HS-27A (cell line): ENCODE measurements at regions not wholly inside any gene's neighbourhood (a gene's known extent, or its start where the extent isn't known, plus 50 kb on each side); places are given as distances from the start of the nearest gene placed in this dataset.
"Not testable (repeated sequence)": the region's sequence is repeated elsewhere in the genome, so short reads cannot be mapped to it uniquely, and the experiment has no call there.

Experiments
- DNase-seq: peaks from one replicate; pipeline ENCODE4 v3.0.0-alpha.2; 2012; ENCODE audit warnings: low read depth, missing footprints

- no peak for DNase-seq
Observed at GRCh38 chr5:39696672-39697398, 272.1 kb upstream of the DAB2 start.

- DNase-seq: no peak
Observed at GRCh38 chr5:39691993-39692392, 267.2 kb upstream of the DAB2 start.

GRCh38 chr5:39691136-39691535 is 266.4 kb upstream of the DAB2 start:
- DNase-seq: no peak

- DNase-seq: no peak
Observed at GRCh38 chr5:39689919-39690318, 265.1 kb upstream of the DAB2 start.

- DNase-seq: not testable (repeated sequence)
Observed at GRCh38 chr5:39687924-39688323, 263.1 kb upstream of the DAB2 start.

- DNase-seq: no peak
Observed at GRCh38 chr5:39680213-39680612, 255.4 kb upstream of the DAB2 start.

GRCh38 chr5:39678534-39678933 is 253.8 kb upstream of the DAB2 start:
- no peak for DNase-seq

- DNase-seq: no peak
Observed at GRCh38 chr5:39675676-39676075, 250.9 kb upstream of the DAB2 start.

GRCh38 chr5:39674209-39675082 is 249.7 kb upstream of the DAB2 start:
- no peak for DNase-seq

GRCh38 chr5:39671561-39671961 is 246.8 kb upstream of the DAB2 start:
- DNase-seq: no peak

GRCh38 chr5:39670955-39671354 is 246.2 kb upstream of the DAB2 start:
- no peak for DNase-seq

- DNase-seq: no peak
Observed at GRCh38 chr5:39670391-39670790, 245.6 kb upstream of the DAB2 start.

GRCh38 chr5:39668980-39669379 is 244.2 kb upstream of the DAB2 start:
- DNase-seq: no peak

- DNase-seq: no peak
Observed at GRCh38 chr5:39665328-39665727, 240.5 kb upstream of the DAB2 start.

GRCh38 chr5:39662945-39663344 is 238.2 kb upstream of the DAB2 start:
- DNase-seq: no peak

GRCh38 chr5:39661026-39661779 is 236.4 kb upstream of the DAB2 start:
- DNase-seq: no peak

GRCh38 chr5:39660020-39660419 is 235.2 kb upstream of the DAB2 start:
- no peak for DNase-seq

GRCh38 chr5:39658866-39659265 is 234.1 kb upstream of the DAB2 start:
- no peak for DNase-seq

- DNase-seq: no peak
Observed at GRCh38 chr5:39657943-39658342, 233.2 kb upstream of the DAB2 start.

GRCh38 chr5:39656600-39656999 is 231.8 kb upstream of the DAB2 start:
- DNase-seq: no peak

GRCh38 chr5:39654715-39655114 is 229.9 kb upstream of the DAB2 start:
- no peak for DNase-seq

- not testable (repeated sequence) for DNase-seq
Observed at GRCh38 chr5:39652481-39652880, 227.7 kb upstream of the DAB2 start.

GRCh38 chr5:39652036-39652435 is 227.3 kb upstream of the DAB2 start:
- DNase-seq: no peak
